Activated T-cell treated with anti-CD3 and anti-CD28 coated beads, Interleukin-2, amount 50 U/mL, for 48 hours (primary cell): ENCODE measurements at regions not wholly inside any gene's neighbourhood (a gene's known extent, or its start where the extent isn't known, plus 50 kb on each side); places are given as distances from the start of the nearest gene placed in this dataset.
"Not testable (repeated sequence)": the region's sequence is repeated elsewhere in the genome, so short reads cannot be mapped to it uniquely, and the experiment has no call there.

Experiments
- DNase-seq, 2 experiments: peaks; one replicate each; pipeline ENCODE4 v3.0.0-alpha.2; 2020

DNA sequence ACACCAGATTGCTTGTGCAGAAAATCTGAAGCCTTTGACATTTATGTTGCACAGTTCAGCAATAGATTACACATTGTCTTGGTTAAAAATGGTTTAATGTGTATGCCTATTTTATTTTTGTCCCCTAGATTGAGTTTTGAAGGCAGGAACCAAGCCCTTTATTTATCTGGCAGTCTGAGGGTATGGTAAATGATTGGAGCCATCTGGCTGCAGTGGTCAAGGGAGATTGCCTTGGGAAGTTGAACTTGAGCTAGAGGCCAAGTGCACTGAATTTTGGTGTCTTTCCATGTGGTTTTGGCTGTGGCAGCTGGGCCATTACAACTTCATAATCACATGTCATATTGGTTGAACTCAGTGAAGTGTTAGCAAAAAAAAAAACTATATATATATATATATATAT is 248.7 kb upstream of the C2CD4B start:
- DNase-seq, result no peak

- no peak for DNase-seq
Measured at GRCh38 chr15:62415498-62415897, 250.4 kb upstream of the C2CD4B start.

- DNase-seq, result no peak
Measured at GRCh38 chr15:62416526-62416925, 251.4 kb upstream of the C2CD4B start.

GRCh38 chr15:62417439-62417838 is 252.4 kb upstream of the C2CD4B start:
- DNase-seq, result no peak

DNA sequence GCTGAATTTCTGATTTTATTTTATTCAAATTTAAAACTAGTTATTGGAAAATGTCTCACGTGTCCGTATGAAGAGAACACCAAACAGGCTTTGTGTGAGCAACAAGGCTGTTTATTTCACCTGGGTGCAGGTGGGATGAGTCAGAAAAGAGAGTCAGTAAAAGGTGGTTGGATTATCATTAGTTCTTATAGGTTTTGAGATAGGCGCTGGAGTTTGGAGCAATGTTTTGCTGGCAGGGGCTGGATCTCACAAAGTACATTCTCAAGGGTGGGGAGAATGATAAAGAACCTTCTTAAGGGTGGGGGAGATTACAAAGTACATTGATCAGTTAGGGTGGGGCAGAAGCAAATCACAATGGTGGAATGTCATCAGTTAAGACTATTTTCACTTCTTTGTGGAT is 253.4 kb upstream of the C2CD4B start:
- DNase-seq, result not testable (repeated sequence)

GRCh38 chr15:62419192-62419591 is 254.1 kb upstream of the C2CD4B start:
- no peak for DNase-seq

GRCh38 chr15:62420371-62420770 is 255.3 kb upstream of the C2CD4B start:
- DNase-seq, result not testable (repeated sequence)

GRCh38 chr15:62421289-62421688 is 256.2 kb upstream of the C2CD4B start:
- no peak for DNase-seq

- no peak for DNase-seq
Measured at GRCh38 chr15:62426387-62426956, 261.4 kb upstream of the C2CD4B start.

- DNase-seq, result no peak
Measured at GRCh38 chr15:62428259-62428658, 263.2 kb upstream of the C2CD4B start.

- DNase-seq, result no peak
Measured at GRCh38 chr15:62428851-62429598, 263.9 kb upstream of the C2CD4B start.

- DNase-seq, result no peak
Measured at GRCh38 chr15:62430056-62430455, 265.0 kb upstream of the C2CD4B start.

DNA sequence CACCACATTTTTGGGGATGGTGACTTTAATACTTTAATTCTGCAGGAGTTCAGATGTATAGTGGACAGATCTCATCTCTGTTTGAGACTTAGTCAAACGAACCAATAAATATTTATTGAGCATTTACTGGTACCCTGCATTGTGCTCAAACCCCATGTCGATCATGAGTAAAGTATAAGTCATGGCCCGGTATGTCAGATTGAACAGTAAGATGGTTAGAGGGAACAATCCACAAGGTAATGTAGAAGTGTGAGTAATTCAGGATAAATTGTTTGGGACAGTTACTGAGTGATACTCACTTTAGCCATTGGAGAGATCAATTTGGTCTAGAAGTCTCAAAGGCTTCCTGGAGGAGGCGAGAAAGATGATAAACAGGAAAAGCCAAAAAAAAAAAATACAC is 265.5 kb upstream of the C2CD4B start:
- no peak for DNase-seq

GRCh38 chr15:62431008-62431797 is 266.1 kb upstream of the C2CD4B start:
- DNase-seq, result no peak

DNA sequence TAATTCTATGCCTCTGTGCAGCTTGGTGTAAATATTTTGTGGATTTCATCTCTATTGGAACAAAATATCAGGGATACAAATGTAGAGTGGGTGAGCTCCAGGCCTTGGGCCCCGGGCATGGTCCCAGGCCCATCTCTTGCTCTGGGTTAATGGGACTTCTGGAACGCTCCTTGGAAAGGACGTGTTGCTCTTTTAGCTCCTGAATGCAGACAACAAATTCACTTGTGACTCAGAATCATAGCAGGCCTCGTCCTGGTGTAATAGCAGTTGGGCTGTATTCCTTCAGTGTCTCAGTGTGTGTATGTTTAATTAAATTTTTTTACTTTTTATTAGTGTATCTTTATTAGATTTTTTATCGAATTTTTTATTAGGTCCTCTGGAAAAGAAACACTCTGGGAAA is 266.7 kb upstream of the C2CD4B start:
- DNase-seq, result no peak

- no peak for DNase-seq
Measured at GRCh38 chr15:62432702-62433398, 267.8 kb upstream of the C2CD4B start.

DNA sequence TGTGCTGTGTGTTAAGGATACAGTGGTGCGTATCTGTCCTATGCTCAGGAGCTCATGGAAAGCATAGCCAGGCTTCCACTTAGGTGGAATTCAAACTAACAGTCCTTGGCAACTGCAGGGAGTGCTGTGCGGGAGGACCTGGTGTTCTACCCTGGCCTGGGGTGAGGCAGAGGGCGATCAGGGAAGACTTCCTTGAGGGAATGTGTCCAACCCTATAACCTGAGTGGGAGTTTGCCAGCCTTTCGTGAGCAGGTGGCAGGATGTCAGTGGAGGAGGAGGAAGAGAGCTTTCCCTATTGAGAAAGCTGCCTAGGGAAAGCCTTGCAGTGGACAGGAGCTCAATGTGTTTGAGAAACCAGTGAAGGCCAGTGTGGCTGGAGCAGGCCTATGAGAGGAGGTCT is 271.1 kb upstream of the C2CD4B start:
- no peak for DNase-seq

DNA sequence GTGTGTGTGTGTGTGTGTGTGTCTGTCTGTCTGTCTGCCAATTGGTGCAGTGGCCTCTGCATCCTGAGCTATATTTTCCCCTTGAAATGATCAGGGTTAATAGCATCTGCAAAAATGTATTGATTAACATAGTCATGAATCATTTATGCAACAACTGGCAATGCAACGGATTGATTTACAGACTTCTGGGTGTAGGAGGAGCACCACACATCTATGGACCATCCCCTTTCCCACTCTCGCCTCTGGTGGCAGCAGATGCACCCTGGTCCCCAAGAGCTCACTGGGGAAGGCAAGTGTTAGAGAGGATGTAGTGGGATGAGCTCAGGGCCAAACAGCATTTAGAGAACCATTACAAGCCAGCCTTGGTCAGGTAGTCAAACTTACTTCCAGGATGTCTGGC is 272.7 kb upstream of the C2CD4B start:
- DNase-seq, result no peak

GRCh38 chr15:62439543-62440016 is 274.5 kb upstream of the C2CD4B start:
- DNase-seq, result no peak

GRCh38 chr15:62440362-62441105 is 275.4 kb upstream of the C2CD4B start:
- DNase-seq, result no peak

- DNase-seq, result peak in 1 of 2 experiments; percentile 18
Measured at GRCh38 chr15:62444104-62445022, 279.3 kb upstream of the C2CD4B start.
